KMS-11 (cell line): ENCODE measurements at regions not wholly inside any gene's neighbourhood (a gene's known extent, or its start where the extent isn't known, plus 50 kb on each side); places are given as distances from the start of the nearest gene placed in this dataset.
"Not testable (repeated sequence)": the region's sequence is repeated elsewhere in the genome, so short reads cannot be mapped to it uniquely, and the experiment has no call there.

ENCODE experiments used
- H2AFZ ChIP-seq: fragments of 200-600 bp; sonication (generic); 2 replicates; pipeline ENCODE4 v1.6.1; 2016; ENCODE audit warnings: antibody characterized with exemption, mixed run types, low read depth
- H3K27ac ChIP-seq: fragments of 200-600 bp; sonication (generic); 2 replicates; pipeline ENCODE4 v1.6.1; 2016; ENCODE audit warnings: mild to moderate bottlenecking, mixed run types
- H3K27me3 ChIP-seq: fragments of 200-600 bp; sonication (generic); 2 replicates; pipeline ENCODE4 v1.6.1; 2017; ENCODE audit warnings: mild to moderate bottlenecking, low read depth, mixed run types, moderate library complexity; ENCODE audit not compliant: insufficient read depth
- H3K36me3 ChIP-seq: fragments of 200-600 bp; sonication (generic); 2 replicates; pipeline ENCODE4 v1.6.1; 2017; ENCODE audit warnings: mild to moderate bottlenecking, mixed run types; ENCODE audit not compliant: insufficient read depth
- H3K4me1 ChIP-seq: fragments of 200-600 bp; sonication (generic); 2 replicates; pipeline ENCODE4 v1.6.1; 2016; ENCODE audit warnings: mild to moderate bottlenecking, low read depth, mixed run types; ENCODE audit not compliant: poor library complexity, severe bottlenecking
- H3K4me2 ChIP-seq: fragments of 200-600 bp; sonication (generic); 2 replicates; pipeline ENCODE4 v1.7.0; 2016; ENCODE audit warnings: mild to moderate bottlenecking, mixed run types
- H3K4me3 ChIP-seq: fragments of 200-600 bp; sonication (generic); IDR thresholded peaks from 2 replicates; pipeline ENCODE4 v1.6.1; 2017; ENCODE audit warnings: low read depth, low read length, mixed read lengths; ENCODE audit not compliant: insufficient read depth
- H3K79me2 ChIP-seq: fragments of 200-600 bp; sonication (generic); 2 replicates; pipeline ENCODE4 v1.6.1; 2016; ENCODE audit warnings: low read depth, mixed run types; ENCODE audit not compliant: insufficient read depth
- H3K9ac ChIP-seq: fragments of 200-600 bp; sonication (generic); 2 replicates; pipeline ENCODE4 v1.6.1; 2016; ENCODE audit warnings: mild to moderate bottlenecking, mixed run types
- H4K20me1 ChIP-seq: fragments of 200-600 bp; sonication (generic); 2 replicates; pipeline ENCODE4 v1.6.1; 2016; ENCODE audit warnings: mild to moderate bottlenecking, mixed run types; ENCODE audit not compliant: insufficient read depth
- TF ChIP-seq, protein P1 (sequence below): fragments of 200-600 bp; sonication (generic); conservative IDR thresholded peaks from 2 replicates; pipeline ENCODE4 v1.6.1; 2017; ENCODE audit warnings: low read depth, mild to moderate bottlenecking, antibody characterized with exemption, low read length, moderate library complexity, mixed read lengths

DNA sequence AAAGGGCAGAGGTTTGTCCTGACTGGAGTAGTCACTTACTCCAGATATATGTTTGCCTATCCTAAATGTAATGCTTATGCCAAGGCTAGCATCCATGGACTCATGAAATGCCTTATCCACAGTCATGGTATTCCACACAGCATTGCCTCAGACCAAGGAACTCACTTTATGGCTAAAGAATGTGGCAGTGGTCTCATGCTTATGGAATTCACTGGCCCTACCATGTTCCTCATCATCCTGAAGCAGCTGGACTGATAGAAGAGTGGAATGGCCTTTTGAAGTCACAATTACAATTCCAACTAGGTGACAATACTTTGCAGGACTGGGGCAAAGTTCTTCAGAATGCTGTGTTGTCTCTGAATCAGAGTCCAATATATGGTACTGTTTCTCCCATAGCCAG, 1014.8 kb downstream of the RAPGEF2 start:
- no peaks in the 10 kb centered on the region for H3K79me2 ChIP-seq
- no peaks in the 10 kb centered on the region for H4K20me1 ChIP-seq
- no peaks in the 10 kb centered on the region for H3K4me1 ChIP-seq
- no peak overlapping the region for H3K4me2 ChIP-seq
- H3K9ac ChIP-seq = no peak overlapping the region
- H3K4me3 ChIP-seq = no peak overlapping the region
- TF ChIP-seq, protein P1, sequence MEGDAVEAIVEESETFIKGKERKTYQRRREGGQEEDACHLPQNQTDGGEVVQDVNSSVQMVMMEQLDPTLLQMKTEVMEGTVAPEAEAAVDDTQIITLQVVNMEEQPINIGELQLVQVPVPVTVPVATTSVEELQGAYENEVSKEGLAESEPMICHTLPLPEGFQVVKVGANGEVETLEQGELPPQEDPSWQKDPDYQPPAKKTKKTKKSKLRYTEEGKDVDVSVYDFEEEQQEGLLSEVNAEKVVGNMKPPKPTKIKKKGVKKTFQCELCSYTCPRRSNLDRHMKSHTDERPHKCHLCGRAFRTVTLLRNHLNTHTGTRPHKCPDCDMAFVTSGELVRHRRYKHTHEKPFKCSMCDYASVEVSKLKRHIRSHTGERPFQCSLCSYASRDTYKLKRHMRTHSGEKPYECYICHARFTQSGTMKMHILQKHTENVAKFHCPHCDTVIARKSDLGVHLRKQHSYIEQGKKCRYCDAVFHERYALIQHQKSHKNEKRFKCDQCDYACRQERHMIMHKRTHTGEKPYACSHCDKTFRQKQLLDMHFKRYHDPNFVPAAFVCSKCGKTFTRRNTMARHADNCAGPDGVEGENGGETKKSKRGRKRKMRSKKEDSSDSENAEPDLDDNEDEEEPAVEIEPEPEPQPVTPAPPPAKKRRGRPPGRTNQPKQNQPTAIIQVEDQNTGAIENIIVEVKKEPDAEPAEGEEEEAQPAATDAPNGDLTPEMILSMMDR = no peak
- no peaks in the 10 kb centered on the region for H3K36me3 ChIP-seq
- no peak overlapping the region for H3K27ac ChIP-seq
- H2AFZ ChIP-seq = no peak overlapping the region
- no peaks in the 10 kb centered on the region for H3K27me3 ChIP-seq

- peak overlapping the region; percentile 74 for H3K9ac ChIP-seq
Observed at GRCh38 chr4:160125576-160126287, 1022.9 kb downstream of the RAPGEF2 start.

DNA sequence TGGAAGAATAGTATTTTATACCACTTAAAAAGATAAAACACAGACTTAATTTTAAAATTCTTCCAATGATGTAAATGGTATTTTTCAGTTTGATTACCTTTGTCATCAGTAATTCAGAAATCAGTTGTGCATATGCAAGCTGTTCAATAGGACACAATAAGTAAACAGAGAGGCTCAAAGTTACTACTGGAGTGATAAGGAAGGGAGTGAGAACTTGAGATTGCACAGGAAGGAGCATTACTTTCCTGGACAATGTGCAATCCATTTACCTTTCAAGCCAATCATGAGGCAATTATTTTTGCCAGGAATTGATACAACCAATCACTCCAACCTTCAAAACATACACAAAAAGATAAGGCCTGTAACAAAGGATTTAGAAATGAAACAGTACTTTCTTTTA, 1024.3 kb downstream of the RAPGEF2 start:
- H3K4me2 ChIP-seq = no peak overlapping the region
- H3K4me1 ChIP-seq = peaks cover 5% of the 10 kb centered on the region

More at GRCh38 chr4:160125576-160126287, 1022.9 kb downstream of the RAPGEF2 start:
- not testable (repeated sequence) for H3K36me3 ChIP-seq, H3K4me1 ChIP-seq, H3K79me2 ChIP-seq, H4K20me1 ChIP-seq, H3K27me3 ChIP-seq, H3K4me3 ChIP-seq
- Histone ChIP-seq H3K27ac (peak overlapping the region; percentile 69), H2AFZ (peak overlapping the region; percentile 78; the same call in 1 of the 2 replicates), H3K4me2 (peak overlapping the region; percentile 16)

DNA sequence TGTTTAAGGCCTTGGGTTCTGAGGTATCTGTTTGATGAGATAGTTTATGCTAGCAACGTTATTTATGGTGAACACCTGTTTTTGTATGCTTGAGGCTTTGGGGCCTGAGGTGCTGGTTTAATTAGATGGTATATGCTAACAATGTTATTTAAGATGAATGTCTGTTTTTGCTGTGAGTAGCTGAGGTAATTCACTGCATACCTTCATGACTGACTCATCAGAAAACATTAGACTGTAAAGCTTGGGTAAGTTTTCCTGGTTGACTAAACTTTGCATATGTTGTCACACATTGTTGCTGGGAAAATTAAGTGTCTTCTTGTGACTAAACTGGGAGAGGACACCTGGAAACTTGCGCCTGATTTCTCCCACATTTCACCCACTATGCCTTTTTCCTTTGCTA, 1026.6 kb downstream of the RAPGEF2 start:
- Histone ChIP-seq H3K27ac (no peak overlapping the region), H3K4me3 (no peak overlapping the region), H3K4me1 (peaks cover 5% of the 10 kb centered on the region), H3K27me3 (no peaks in the 10 kb centered on the region), H3K79me2 (no peaks in the 10 kb centered on the region), H4K20me1 (no peaks in the 10 kb centered on the region), H3K4me2 (no peak overlapping the region), H3K36me3 (no peaks in the 10 kb centered on the region), H3K9ac (no peak overlapping the region), H2AFZ (no peak overlapping the region)
- TF ChIP-seq, protein P1 = no peak

More for the DNA sequence above, 1024.3 kb downstream of the RAPGEF2 start:
- no peak overlapping the region for H3K4me3 ChIP-seq
- no peak overlapping the region for H2AFZ ChIP-seq
- H3K27ac ChIP-seq = no peak overlapping the region
- no peaks in the 10 kb centered on the region for H3K27me3 ChIP-seq
- no peaks in the 10 kb centered on the region for H4K20me1 ChIP-seq
- no peak overlapping the region for H3K9ac ChIP-seq
- no peaks in the 10 kb centered on the region for H3K36me3 ChIP-seq
- H3K79me2 ChIP-seq = no peaks in the 10 kb centered on the region
- TF ChIP-seq, protein P1 = no peak

GRCh38 chr4:160136021-160136420, 1033.1 kb downstream of the RAPGEF2 start:
- H3K4me3 ChIP-seq = no peak overlapping the region
- H3K4me1 ChIP-seq = no peaks in the 10 kb centered on the region
- H2AFZ ChIP-seq = no peak overlapping the region
- no peak overlapping the region for H3K9ac ChIP-seq
- no peaks in the 10 kb centered on the region for H3K36me3 ChIP-seq
- no peaks in the 10 kb centered on the region for H4K20me1 ChIP-seq
- H3K27me3 ChIP-seq = no peaks in the 10 kb centered on the region
- H3K27ac ChIP-seq = no peak overlapping the region
- H3K79me2 ChIP-seq = no peaks in the 10 kb centered on the region
- no peak overlapping the region for H3K4me2 ChIP-seq
- TF ChIP-seq, protein P1 = no peak
